Subcutaneous abdominal adipose tissue (tissue), 5 donors: ENCODE measurements at regions not wholly inside any gene's neighbourhood (a gene's known extent, or its start where the extent isn't known, plus 50 kb on each side); places are given as distances from the start of the nearest gene placed in this dataset.
"Not testable (repeated sequence)": the region's sequence is repeated elsewhere in the genome, so short reads cannot be mapped to it uniquely, and the experiment has no call there.

Source experiments
- H3K27ac ChIP-seq: one replicate; pipeline ENCODE4 v1.7.0; 2013; ENCODE audit warnings: low read depth, mild to moderate bottlenecking, inconsistent platforms, low read length, moderate library complexity
- H3K27me3 ChIP-seq, 5 donors: one replicate each; pipeline ENCODE4 v1.7.0; 2013; ENCODE audit warnings: low read length in 5 of 5, inconsistent platforms in 1 of 5; ENCODE audit not compliant: control insufficient read depth in 5 of 5, insufficient read depth in 4 of 5
- H3K36me3 ChIP-seq, 5 donors: one replicate each; pipeline ENCODE4 v1.7.0; 2013; ENCODE audit warnings: low read length in 5 of 5; ENCODE audit not compliant: control insufficient read depth in 5 of 5, insufficient read depth in 5 of 5
- H3K4me1 ChIP-seq, 5 donors: one replicate each; pipeline ENCODE4 v1.7.0; 2013; ENCODE audit warnings: low read length in 5 of 5, mild to moderate bottlenecking in 3 of 5, moderate library complexity in 1 of 5; ENCODE audit not compliant: control insufficient read depth in 5 of 5, insufficient read depth in 5 of 5
- H3K4me3 ChIP-seq, 5 donors: one replicate each; pipeline ENCODE4 v1.7.0; 2013; ENCODE audit warnings: low read length in 5 of 5, low read depth in 1 of 5
- H3K9ac ChIP-seq, 5 donors: one replicate each; pipeline ENCODE4 v1.7.0; 2013; ENCODE audit warnings: low read length in 5 of 5, mild to moderate bottlenecking in 4 of 5, moderate library complexity in 3 of 5
- H3K9me3 ChIP-seq, 5 donors: one replicate each; pipeline ENCODE4 v1.7.0; 2013; ENCODE audit warnings: low read length in 5 of 5; ENCODE audit not compliant: control insufficient read depth in 5 of 5
- donor health status: healthy.
- donor health status: healthy.
- donor health status: healthy.
- donor health status: healthy.
- donor health status: healthy.

GRCh38 chr5:172542651-172543131, 88.4 kb upstream of the SH3PXD2B start:
- no peaks in the 10 kb centered on the region for H3K36me3 ChIP-seq
- H3K4me1 ChIP-seq: peaks cover 0 to 4% (median 0%) of the 10 kb centered on the region in 5 donors
- peaks cover 0 to 8% (median 3%) of the 10 kb centered on the region in 5 donors for H3K27me3 ChIP-seq
- H3K4me3 ChIP-seq: no peak overlapping the region
- peaks cover 0 to 2% (median 0%) of the 10 kb centered on the region in 5 donors for H3K9me3 ChIP-seq
- H3K9ac ChIP-seq: no peak overlapping the region
- H3K27ac ChIP-seq: no peak overlapping the region

- H3K36me3 ChIP-seq: no peaks in the 10 kb centered on the region
- peaks cover 0 to 8% (median 3%) of the 10 kb centered on the region in 5 donors for H3K27me3 ChIP-seq
- H3K9me3 ChIP-seq: peaks cover 0 to 3% (median 0%) of the 10 kb centered on the region in 5 donors
- H3K4me1 ChIP-seq: peaks cover 0 to 4% (median 0%) of the 10 kb centered on the region in 5 donors
- no peak overlapping the region for H3K27ac ChIP-seq
- H3K4me3 ChIP-seq: no peak overlapping the region
- H3K9ac ChIP-seq: no peak overlapping the region
These were observed 87.4 kb upstream of the SH3PXD2B start for GRCh38 chr5:172541773-172542136.

GRCh38 chr5:172541099-172541772, 86.9 kb upstream of the SH3PXD2B start:
- peaks cover 0 to 4% (median 0%) of the 10 kb centered on the region in 5 donors for H3K9me3 ChIP-seq
- peaks cover 0 to 4% (median 0%) of the 10 kb centered on the region in 5 donors for H3K4me1 ChIP-seq
- H3K4me3 ChIP-seq: no peak overlapping the region
- peaks cover 0 to 8% (median 3%) of the 10 kb centered on the region in 5 donors for H3K27me3 ChIP-seq
- H3K9ac ChIP-seq: no peak overlapping the region
- H3K27ac ChIP-seq: no peak overlapping the region
- no peaks in the 10 kb centered on the region for H3K36me3 ChIP-seq

DNA sequence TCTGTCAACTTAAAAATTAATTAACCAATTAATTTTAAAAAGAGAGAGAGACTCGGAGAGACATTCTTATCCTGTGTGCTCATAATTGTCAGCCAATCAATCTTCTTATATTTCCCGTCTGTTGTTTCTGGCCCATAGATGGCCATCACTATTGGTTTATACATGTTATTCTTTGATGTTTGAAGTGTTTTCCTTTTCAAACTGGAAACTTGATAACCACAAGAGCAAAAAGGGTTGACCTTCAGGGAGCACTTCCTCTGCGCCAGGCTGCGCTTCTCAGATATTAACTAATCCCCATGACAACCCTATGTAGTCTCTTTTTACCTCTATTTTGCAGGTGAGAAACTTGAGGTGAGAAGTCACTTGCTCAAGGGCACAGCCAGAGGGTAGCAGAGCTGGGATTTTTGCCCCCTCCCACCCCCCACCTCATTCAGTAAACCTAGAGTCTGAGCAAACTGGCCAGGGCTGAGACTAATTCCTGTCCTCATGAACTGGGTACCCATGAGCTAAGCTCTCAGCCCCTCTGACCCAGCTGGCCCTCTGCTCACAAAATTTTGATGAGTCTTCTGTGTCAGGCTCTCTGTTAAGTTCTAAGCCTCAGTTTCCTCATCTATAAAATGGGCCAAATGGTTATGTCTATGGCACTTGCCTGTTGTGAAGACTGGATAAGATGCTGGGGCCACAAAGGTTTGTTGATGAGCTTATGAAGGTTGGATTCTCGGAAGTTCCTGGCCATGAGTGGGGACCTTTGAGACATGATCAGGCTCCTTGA, 86.0 kb upstream of the SH3PXD2B start:
- peaks cover 0 to 8% (median 2%) of the 10 kb centered on the region in 5 donors for H3K27me3 ChIP-seq
- no peak overlapping the region for H3K27ac ChIP-seq
- peaks cover 0 to 4% (median 0%) of the 10 kb centered on the region in 5 donors for H3K9me3 ChIP-seq
- H3K9ac ChIP-seq: no peak overlapping the region
- H3K4me3 ChIP-seq: no peak overlapping the region
- no peaks in the 10 kb centered on the region for H3K36me3 ChIP-seq
- H3K4me1 ChIP-seq: peaks cover 0 to 4% (median 0%) of the 10 kb centered on the region in 5 donors

DNA sequence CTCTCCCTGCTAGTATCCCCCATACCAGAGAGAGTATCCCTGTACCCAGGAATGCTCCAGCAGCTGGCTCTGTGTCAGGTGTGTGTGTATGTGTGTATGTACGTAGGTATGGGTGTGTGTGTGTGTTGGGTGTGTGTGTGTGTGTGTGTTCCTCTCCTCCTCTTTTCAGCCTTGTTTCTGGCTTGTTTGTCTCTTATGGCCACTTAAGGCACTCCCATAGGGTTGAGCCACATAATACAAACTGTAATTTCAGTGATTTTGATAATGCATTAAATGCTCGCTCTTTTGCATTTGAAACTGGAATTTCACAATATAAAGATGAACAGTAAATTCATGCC, 80.8 kb upstream of the SH3PXD2B start:
- Histone ChIP-seq H3K36me3 (no peaks in the 10 kb centered on the region), H3K27me3 (peaks cover 0 to 6% (median 0%) of the 10 kb centered on the region in 5 donors), H3K4me3 (no peak overlapping the region), H3K9ac (no peak overlapping the region), H3K9me3 (peaks cover 0 to 4% (median 0%) of the 10 kb centered on the region in 5 donors), H3K27ac (no peak overlapping the region), H3K4me1 (peaks cover 0 to 27% (median 9%) of the 10 kb centered on the region in 5 donors)

DNA sequence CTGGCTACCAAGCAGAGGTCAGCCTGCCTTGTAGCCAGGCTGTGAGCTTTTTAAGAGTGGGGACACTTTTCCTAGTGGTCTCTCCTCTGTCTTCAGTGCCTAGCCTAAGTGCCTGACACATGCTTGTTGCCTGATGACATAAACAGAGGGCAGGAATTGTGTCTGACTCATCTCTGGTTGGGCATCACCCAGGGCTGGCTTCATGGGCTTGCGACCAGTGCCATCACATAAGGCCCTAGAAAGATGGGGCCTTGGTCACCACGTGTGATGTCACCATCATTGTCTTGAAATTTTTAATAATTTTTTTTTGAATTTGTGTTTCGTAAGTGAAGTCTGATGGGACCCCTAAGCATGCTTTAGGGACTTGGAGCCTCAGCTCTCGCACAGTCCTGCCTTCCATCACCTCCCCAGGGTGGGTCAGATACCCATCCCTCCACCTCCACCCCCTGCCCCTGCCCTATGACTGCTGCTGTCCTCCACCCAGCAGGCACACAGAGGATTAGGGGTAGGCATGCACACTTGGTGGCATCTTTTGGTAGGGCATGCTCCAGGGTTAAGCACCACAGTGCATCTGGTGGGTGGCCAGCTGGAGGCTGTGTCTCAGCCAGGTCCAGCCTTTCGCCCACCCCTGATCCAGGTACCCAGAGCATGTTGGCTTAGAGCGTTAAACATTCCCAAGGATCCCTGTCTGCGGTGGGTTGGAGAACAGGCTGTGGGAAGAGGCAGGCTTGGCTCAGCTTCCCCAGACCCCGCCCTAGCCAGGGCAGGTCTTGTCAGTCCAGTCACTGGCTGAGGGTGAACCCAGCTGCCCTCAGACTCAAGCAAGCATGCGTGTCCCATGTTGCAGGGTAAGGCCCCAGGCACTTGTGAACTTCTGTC, 80.1 kb upstream of the SH3PXD2B start:
- Histone ChIP-seq H3K36me3 (no peaks in the 10 kb centered on the region), H3K9me3 (peaks cover 0 to 6% (median 0%) of the 10 kb centered on the region in 5 donors), H3K9ac (peak overlapping the region in 1 of 5 donors; percentile 10), H3K4me1 (peaks cover 0 to 29% (median 9%) of the 10 kb centered on the region in 5 donors), H3K27me3 (peaks cover 0 to 8% (median 2%) of the 10 kb centered on the region in 5 donors), H3K4me3 (no peak overlapping the region), H3K27ac (no peak overlapping the region)

GRCh38 chr5:172533399-172534228, 79.3 kb upstream of the SH3PXD2B start:
- Histone ChIP-seq H3K4me3 (no peak overlapping the region), H3K36me3 (no peaks in the 10 kb centered on the region), H3K4me1 (peaks cover 0 to 29% (median 9%) of the 10 kb centered on the region in 5 donors), H3K27me3 (peaks cover 0 to 9% (median 2%) of the 10 kb centered on the region in 5 donors), H3K9me3 (peaks cover 0 to 7% (median 0%) of the 10 kb centered on the region in 5 donors), H3K9ac (peak overlapping the region in 1 of 5 donors; percentile 10), H3K27ac (no peak overlapping the region)

- H3K4me3 ChIP-seq: no peak overlapping the region
- no peak overlapping the region for H3K9ac ChIP-seq
- H3K27me3 ChIP-seq: peaks cover 0 to 9% (median 2%) of the 10 kb centered on the region in 5 donors
- no peak overlapping the region for H3K27ac ChIP-seq
- peaks cover 0 to 7% (median 0%) of the 10 kb centered on the region in 5 donors for H3K9me3 ChIP-seq
- peaks cover 0 to 32% (median 9%) of the 10 kb centered on the region in 5 donors for H3K4me1 ChIP-seq
- no peaks in the 10 kb centered on the region for H3K36me3 ChIP-seq
These were observed 78.7 kb upstream of the SH3PXD2B start for GRCh38 chr5:172533058-172533398.

GRCh38 chr5:172532439-172532838, 78.1 kb upstream of the SH3PXD2B start:
- not testable (repeated sequence) for H3K27ac ChIP-seq, H3K9me3 ChIP-seq, H3K9ac ChIP-seq, H3K36me3 ChIP-seq, H3K4me3 ChIP-seq, H3K27me3 ChIP-seq
- peaks cover 0 to 36% (median 9%) of the 10 kb centered on the region in 5 donors for H3K4me1 ChIP-seq
